ENCODE measurements at regions not wholly inside any gene's neighbourhood (a gene's known extent, or its start where the extent isn't known, plus 50 kb on each side); places are given as distances from the start of the nearest gene placed in this dataset.

DNA sequence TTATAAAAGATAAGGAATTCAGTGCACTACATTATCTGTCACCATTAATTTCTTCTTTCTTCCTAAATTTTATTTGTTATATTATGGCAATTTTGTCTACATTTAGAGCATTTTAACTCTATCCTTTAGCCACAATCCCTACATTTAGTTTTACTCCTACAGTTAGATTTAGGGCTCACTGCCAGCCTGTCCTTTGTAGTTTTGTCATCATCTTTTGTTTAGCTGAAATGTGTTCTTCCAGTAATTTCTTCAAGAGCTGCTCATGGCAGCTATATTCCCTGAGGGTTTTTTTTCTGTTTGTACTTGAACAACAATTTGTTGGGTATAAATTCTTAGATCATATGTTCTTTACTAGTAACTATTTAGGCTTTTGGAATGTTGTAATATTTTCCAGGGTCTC lies 72.7 kb upstream of the B3GAT2 start:
- no peak for DNase-seq (ENCODE audit: extremely low spot score, unreplicated experiment)
- H3K4me1 Mint-ChIP-seq (ENCODE audit: unreplicated experiment) = peaks cover 9% of the 10 kb centered on the region

DNA sequence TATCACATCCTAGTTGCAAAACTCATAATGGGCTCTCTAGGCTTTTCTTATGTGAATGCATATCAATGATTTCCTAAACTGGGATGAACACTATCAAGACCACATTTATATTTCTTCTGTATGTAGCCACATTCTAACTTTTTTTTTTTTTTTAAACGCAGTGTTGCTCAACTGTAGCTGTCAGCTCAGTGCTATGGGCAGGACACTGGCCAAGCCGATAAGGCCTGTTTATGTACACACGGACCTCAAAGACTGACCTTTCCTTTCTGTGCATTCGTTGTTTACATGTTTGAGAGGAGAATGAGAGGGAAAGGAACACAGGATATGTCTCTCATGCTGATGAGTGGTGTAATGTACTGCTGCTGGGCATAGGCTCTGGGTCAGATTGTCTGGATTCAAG lies 75.1 kb upstream of the B3GAT2 start:
- H3K4me1 Mint-ChIP-seq (ENCODE audit: unreplicated experiment) = peaks cover 9% of the 10 kb centered on the region
- TF ChIP-seq, protein P1, sequence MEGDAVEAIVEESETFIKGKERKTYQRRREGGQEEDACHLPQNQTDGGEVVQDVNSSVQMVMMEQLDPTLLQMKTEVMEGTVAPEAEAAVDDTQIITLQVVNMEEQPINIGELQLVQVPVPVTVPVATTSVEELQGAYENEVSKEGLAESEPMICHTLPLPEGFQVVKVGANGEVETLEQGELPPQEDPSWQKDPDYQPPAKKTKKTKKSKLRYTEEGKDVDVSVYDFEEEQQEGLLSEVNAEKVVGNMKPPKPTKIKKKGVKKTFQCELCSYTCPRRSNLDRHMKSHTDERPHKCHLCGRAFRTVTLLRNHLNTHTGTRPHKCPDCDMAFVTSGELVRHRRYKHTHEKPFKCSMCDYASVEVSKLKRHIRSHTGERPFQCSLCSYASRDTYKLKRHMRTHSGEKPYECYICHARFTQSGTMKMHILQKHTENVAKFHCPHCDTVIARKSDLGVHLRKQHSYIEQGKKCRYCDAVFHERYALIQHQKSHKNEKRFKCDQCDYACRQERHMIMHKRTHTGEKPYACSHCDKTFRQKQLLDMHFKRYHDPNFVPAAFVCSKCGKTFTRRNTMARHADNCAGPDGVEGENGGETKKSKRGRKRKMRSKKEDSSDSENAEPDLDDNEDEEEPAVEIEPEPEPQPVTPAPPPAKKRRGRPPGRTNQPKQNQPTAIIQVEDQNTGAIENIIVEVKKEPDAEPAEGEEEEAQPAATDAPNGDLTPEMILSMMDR (conservative IDR thresholded peaks at IDR 0.05) = no peak
- DNase-seq (ENCODE audit: extremely low spot score, unreplicated experiment) = no peak

More for the DNA sequence above, 72.7 kb upstream of the B3GAT2 start:
- no peaks in the 10 kb centered on the region for H3K27me3 Mint-ChIP-seq
- no peak overlapping the region for H3K27ac Mint-ChIP-seq
- H3K36me3 Mint-ChIP-seq = no peaks in the 10 kb centered on the region
- no peak overlapping the region for H3K4me3 Mint-ChIP-seq
- TF ChIP-seq, protein P1 (conservative IDR thresholded peaks at IDR 0.05) = no peak
- no peaks in the 10 kb centered on the region for H3K9me3 Mint-ChIP-seq

GRCh38 chr6:71033171-71033570 lies 76.3 kb upstream of the B3GAT2 start:
- peaks cover 9% of the 10 kb centered on the region for H3K4me1 Mint-ChIP-seq (ENCODE audit: unreplicated experiment)
- no peak overlapping the region for H3K27ac Mint-ChIP-seq
- no peaks in the 10 kb centered on the region for H3K36me3 Mint-ChIP-seq
- no peaks in the 10 kb centered on the region for H3K9me3 Mint-ChIP-seq
- TF ChIP-seq, protein P1 (conservative IDR thresholded peaks at IDR 0.05) = no peak
- H3K27me3 Mint-ChIP-seq = peaks cover 4% of the 10 kb centered on the region
- H3K4me3 Mint-ChIP-seq = no peak overlapping the region
- no peak for DNase-seq (ENCODE audit: extremely low spot score, unreplicated experiment)

More for the DNA sequence above, 75.1 kb upstream of the B3GAT2 start:
- H3K4me3 Mint-ChIP-seq = no peak overlapping the region
- peaks cover 3% of the 10 kb centered on the region for H3K27me3 Mint-ChIP-seq
- H3K27ac Mint-ChIP-seq = no peak overlapping the region
- H3K9me3 Mint-ChIP-seq = no peaks in the 10 kb centered on the region
- H3K36me3 Mint-ChIP-seq = no peaks in the 10 kb centered on the region

DNA sequence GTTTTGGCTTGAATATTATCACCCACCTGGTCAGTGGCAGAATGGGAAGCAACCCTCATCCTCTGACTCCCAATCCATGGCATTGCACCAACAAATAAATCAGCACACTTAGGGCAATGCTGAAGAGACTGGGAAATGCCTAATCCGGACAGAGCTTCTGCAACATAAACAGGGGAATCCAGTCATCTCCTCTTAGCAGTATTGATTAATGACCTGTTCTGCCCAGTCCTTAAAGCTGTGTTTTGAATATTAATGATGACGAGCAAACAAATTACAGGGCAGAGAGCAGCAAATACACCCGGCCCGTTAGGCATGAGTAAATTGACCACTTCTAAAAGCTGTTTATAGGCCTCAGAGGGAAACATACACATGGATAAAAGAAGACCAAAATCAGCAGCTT lies 77.0 kb upstream of the B3GAT2 start:
- H3K4me3 Mint-ChIP-seq = no peak overlapping the region
- H3K36me3 Mint-ChIP-seq = no peaks in the 10 kb centered on the region
- TF ChIP-seq, protein P1 (conservative IDR thresholded peaks at IDR 0.05) = no peak
- DNase-seq (ENCODE audit: extremely low spot score, unreplicated experiment) = no peak
- no peaks in the 10 kb centered on the region for H3K9me3 Mint-ChIP-seq
- peaks cover 11% of the 10 kb centered on the region for H3K27me3 Mint-ChIP-seq
- H3K27ac Mint-ChIP-seq = no peak overlapping the region
- H3K4me1 Mint-ChIP-seq (ENCODE audit: unreplicated experiment) = peaks cover 11% of the 10 kb centered on the region

GRCh38 chr6:71034563-71035345 lies 77.9 kb upstream of the B3GAT2 start:
- Mint-ChIP-seq H3K4me3 (no peak overlapping the region), H3K27ac (no peak overlapping the region), H3K9me3 (no peaks in the 10 kb centered on the region), H3K27me3 (peaks cover 13% of the 10 kb centered on the region), H3K4me1 (ENCODE audit: unreplicated experiment) (peaks cover 11% of the 10 kb centered on the region), H3K36me3 (no peaks in the 10 kb centered on the region)
- TF ChIP-seq, protein P1 (conservative IDR thresholded peaks at IDR 0.05) = no peak
- DNase-seq (ENCODE audit: extremely low spot score, unreplicated experiment) = no peak
